Fibroblast of skin of left quadriceps (primary cell): ENCODE measurements at regions not wholly inside any gene's neighbourhood (a gene's known extent, or its start where the extent isn't known, plus 50 kb on each side); places are given as distances from the start of the nearest gene placed in this dataset.
"Not testable (repeated sequence)": the region's sequence is repeated elsewhere in the genome, so short reads cannot be mapped to it uniquely, and the experiment has no call there.

Experiments used
- DNase-seq, 2 experiments: peaks; one replicate each; pipeline ENCODE4 v3.0.0-alpha.2; 2013; ENCODE audit warnings: low read depth in 2 of 2

DNA sequence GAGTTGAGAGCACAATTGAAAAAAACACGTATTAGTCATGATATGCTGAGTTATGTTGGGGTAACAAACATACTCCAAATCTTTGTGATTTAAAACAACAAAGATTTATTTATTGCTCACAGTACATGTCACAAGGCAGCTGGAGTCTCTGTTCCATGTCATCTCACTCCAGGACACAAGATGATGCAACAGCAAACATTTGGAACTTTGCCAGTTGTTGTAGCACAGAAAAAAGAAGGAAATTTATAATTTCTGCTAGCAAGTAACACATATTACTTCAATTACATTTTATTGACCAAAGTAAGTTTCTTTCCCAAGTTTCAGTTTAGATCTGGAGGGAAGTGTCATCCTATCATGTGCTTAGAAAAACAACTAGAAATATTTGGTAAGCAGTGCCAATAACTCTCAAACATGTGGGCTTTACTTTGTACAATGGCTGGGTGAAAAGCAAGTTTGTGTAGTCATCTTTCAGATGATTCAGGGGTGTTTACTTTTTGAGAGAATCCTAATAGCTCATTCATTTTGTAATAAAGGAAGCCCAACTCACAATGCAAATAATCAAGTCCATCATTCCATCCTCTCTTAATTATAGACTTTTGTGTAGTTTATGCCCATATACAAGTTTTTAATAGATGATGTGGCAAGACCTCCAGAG, 452.3 kb downstream of the ZIC3 start:
- no peak for DNase-seq

GRCh38 chrX:138020941-138021340, 455.0 kb downstream of the ZIC3 start:
- no peak for DNase-seq

DNA sequence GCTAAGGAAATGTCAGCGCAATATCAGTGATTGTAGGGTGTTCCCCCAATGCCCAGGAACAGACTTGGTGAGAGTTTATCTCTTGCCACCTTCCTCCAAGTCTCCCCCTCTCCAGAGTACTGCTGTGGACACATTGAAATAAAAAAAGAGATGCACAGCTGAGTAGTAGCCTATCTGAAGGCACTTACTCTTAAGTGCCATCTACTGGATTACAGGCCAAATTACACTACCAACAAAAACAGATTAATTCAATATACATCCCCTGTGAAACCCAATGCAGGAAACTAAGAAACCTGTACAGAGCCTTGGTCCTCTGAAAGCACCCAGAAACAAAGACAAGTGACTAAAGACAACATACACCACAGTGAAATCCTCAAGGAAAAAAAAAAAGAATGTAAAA, 460.3 kb downstream of the ZIC3 start:
- DNase-seq: no peak

DNA sequence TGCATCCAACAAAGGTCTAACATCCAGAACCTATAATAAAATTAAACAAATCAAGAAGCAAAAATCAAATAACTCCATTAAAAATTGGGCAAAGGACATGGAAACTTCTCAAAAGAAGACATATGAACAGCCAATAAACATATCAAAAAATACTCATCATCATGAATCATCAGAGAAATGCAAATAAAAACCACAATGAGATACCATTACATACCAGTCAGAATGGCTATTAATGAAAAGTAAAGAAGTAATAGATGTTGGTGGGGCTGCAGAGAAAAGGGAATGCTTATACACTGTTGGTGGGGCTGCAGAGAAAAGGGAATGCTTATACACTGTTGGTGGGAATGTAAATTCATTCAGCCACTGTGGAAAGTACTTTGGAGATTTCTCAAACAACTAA, 465.8 kb downstream of the ZIC3 start:
- DNase-seq: no peak

GRCh38 chrX:138034136-138034535, 468.2 kb downstream of the ZIC3 start:
- DNase-seq: no peak

DNA sequence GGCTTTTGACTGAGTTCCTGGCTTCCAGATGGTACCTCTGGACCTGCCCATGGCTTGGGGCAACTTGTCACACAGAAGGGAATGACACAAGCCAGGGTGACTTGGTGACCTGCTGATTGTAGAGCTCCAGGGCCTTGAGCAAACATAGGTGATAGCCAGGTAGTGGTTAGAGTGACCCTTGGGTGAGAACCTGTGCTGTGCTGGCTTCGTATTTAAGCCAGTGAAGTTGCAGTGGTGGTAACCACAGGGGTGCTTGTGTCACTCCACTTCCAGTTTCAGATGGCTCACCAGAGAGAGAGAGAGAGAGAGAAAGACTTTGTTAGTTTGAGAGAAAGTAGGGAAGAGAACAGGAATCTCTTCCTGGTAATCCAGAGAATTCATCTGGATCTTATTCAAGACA, 471.6 kb downstream of the ZIC3 start:
- DNase-seq: no peak

DNA sequence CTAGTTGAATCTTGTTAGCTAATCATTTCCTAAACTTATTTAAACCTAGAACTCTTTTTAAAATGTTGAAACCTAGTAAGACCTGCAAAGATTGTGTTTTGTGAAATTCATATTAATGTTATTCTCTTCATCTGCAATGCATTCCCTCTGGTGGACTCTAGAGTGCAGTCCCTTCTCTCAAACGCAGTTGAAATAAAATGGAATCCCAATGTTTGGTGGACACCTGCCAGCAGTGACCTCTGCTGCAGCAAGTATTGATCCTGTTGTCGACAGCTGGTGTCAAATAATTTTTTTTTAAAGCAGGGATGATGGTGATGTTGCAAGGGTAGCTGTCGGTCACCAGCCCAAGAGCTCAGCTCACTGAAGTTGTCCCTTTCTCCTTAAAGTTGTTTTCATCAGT, 492.0 kb downstream of the ZIC3 start:
- no peak for DNase-seq

DNA sequence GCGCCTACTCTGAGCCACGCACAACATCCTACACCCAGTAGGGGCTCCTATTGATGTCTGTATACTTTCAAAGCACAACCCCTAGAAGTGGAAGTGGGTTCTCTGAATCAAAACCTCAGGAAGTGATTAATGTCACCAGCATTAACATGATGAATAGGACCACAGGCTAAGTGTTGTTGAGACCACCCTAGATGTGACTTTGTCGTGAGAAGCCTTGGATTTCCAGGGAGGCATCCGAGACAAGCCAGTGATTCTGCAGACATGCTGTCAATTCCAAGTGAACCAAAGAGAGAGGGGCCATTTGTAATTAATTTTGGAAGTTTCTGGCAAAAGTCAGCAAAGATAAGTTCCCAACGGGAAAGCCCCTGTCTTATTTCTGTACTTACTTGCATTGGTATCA, 493.0 kb downstream of the ZIC3 start:
- no peak for DNase-seq

GRCh38 chrX:138067415-138067814, 501.5 kb downstream of the ZIC3 start:
- DNase-seq: no peak

- DNase-seq: no peak
Measured at GRCh38 chrX:138073626-138074025, 507.7 kb downstream of the ZIC3 start.

GRCh38 chrX:138082251-138082650, 516.3 kb downstream of the ZIC3 start:
- DNase-seq: no peak

- DNase-seq: no peak
Measured at GRCh38 chrX:138082896-138083295, 517.0 kb downstream of the ZIC3 start.

- DNase-seq: not testable (repeated sequence)
Measured at GRCh38 chrX:138110910-138111309, 545.0 kb downstream of the ZIC3 start.

DNA sequence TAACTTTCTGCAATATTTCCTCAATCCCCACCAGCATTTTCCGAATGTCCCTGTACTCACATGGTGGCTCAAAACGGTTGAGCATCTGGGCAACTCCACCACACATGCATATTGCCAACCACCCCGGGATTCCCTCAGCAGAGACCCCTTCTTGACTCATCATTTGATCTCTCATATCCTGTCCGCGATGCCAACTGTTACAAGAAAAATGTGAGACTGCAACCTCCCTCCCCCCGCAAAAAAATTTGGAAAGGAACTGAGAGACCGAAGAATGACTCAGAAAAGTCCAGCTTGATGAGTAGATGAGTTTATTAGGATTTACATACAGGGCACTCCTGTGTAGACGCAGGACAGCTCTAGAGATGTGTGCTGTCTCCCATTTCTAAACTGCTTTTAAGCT, 561.4 kb downstream of the ZIC3 start:
- peak; percentile 8 to 13 for DNase-seq

- peak; percentile 4 to 5 for DNase-seq
Measured at GRCh38 chrX:138128027-138128671, 562.2 kb downstream of the ZIC3 start.

- no peak for DNase-seq
Measured at GRCh38 chrX:138150709-138151108, 560.8 kb downstream of the FGF13 start.

- no peak for DNase-seq
Measured at GRCh38 chrX:138157850-138158249, 553.7 kb downstream of the FGF13 start.

DNA sequence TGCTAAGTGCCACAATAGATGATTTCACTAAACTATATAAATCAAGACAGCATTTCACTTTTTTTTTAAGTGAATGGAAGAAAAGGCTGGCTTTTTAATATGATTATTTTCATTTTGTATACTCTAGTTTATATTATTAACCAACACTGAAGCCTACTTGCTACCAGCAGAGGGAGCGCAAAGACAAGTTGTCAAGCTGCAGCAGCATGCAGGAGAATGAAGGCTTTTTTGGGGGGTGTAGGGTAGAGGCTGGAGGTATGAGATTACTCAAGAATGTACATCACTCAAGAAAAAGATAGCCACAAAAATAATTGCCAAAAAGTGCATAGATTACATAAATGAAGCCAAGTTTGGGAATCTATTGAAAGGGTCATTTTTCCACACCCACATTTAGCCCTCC, 519.5 kb downstream of the FGF13 start:
- no peak for DNase-seq

DNA sequence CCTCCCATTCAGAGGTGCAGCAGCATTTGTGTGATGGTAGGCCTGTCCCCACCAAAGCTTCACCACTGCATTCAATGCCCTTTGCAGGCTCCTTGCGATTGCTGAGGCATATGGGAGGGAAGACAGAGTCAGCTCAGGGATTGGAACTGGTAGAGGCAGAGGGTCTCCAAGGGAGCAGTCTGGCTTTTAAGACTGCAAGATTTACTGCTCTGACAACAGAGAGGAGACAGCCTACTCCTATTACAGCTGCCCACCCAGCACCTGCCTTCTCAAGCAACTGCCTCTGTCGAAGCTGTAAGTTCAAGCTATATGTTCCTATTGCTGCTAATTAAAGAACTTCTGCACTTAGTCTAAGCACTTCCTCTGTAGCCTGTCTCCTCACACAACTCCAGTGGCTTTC, 481.8 kb downstream of the FGF13 start:
- no peak for DNase-seq

DNA sequence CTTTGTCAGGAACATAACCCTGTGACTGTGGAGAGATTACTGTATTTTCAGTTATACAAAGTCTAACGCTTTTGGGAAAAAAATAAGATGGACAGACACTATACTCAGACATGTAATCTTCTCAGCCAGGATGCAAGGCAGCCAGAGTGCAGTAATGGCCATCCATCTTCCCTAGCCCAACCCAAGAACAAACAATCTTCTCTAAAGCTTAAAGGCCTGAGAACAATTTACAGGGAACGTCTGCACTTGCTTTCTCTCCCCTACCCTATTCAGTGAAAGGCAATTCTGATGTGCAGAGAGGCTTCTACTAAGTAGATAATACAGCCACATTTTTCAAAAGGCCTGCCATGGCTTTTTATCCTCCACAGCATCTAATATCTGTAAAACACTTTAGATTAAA, 471.3 kb downstream of the FGF13 start:
- no peak for DNase-seq

DNA sequence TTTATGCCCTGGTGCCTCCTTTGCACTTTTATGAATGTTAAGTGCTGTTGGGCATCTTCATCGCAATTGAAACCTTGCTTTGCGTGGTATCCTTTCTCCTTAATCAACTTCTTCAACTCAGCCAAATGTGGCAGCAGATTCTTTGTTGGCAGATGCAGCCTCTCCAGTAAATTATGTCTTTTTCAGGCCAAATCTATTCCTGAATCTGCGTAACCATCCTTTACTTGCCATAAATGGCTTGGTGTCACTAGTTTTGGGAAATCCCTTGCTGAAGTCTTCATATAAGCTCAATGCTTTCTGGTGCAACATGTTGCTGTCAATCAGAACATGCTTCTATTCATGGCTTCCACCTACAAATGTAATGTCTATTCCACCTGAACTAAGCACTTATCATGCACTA, 457.5 kb downstream of the FGF13 start:
- DNase-seq: no peak

GRCh38 chrX:138255373-138255772, 456.1 kb downstream of the FGF13 start:
- no peak for DNase-seq

DNA sequence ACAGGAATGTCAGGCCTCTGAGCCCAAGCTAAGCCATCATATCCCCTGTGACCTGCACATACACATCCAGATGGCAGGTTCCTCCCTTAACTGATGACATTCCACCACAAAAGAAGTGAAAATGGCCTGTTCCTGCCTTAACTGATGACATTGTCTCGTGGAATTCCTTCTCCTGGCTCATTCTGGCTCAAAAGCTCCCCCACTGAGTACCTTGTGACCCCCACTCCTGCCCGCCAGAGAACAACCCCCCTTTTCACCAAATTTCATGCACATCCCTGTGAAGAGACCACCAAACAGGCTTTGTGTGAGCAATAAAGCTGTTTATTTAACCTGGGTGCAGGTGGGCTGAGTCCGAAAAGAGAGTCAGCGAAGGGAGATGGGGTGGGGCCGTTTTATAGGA, 447.4 kb downstream of the FGF13 start:
- not testable (repeated sequence) for DNase-seq

DNA sequence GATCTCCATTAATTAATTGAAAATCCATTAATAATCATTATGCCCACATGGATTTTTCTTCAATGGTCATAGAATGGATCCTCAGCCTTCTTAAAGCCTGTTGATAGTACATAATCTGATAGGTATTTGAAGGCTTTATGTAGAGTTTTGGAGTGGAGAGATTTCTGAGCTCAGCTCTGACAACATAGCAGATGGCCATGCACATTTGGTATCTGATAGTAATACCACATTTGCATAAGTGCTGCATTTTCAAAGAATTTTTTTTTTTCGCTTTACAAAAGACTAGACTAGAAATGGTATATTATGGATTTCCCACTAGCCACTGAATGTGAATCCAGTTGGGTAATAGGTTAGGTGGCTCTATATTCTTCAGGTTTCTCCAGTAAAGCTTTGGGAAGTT, 440.6 kb downstream of the FGF13 start:
- no peak for DNase-seq
